Neural cell (in vitro differentiated cells): ENCODE measurements at regions not wholly inside any gene's neighbourhood (a gene's known extent, or its start where the extent isn't known, plus 50 kb on each side); places are given as distances from the start of the nearest gene placed in this dataset.

ENCODE experiments used
- H2AFZ ChIP-seq: fragments of 200-600, 300-800 bp; sonication (generic), shearing (Covaris generic); 2 replicates; pipeline ENCODE4 v1.6.0; 2014; ENCODE audit warnings: low read depth, mild to moderate bottlenecking, antibody characterized with exemption, low read length, moderate library complexity
- H3F3A ChIP-seq: fragments of 200-600 bp; shearing (Covaris generic); 2 replicates; pipeline ENCODE4 v1.6.1; 2016; ENCODE audit warnings: mild to moderate bottlenecking, moderate library complexity, mixed read lengths, antibody characterized with exemption, low read length; ENCODE audit not compliant: insufficient read depth, poor library complexity, severe bottlenecking
- H3K27ac ChIP-seq: fragments of 200-600, 300-800 bp; sonication (generic), shearing (Covaris generic); 2 replicates; pipeline ENCODE4 v1.5.1; 2014; ENCODE audit warnings: mild to moderate bottlenecking, low read length, moderate library complexity
- H3K27me3 ChIP-seq: fragments of 300-800, 200-600 bp; sonication (generic), shearing (Covaris generic); 2 replicates; pipeline ENCODE4 v1.6.0; 2014; ENCODE audit warnings: mild to moderate bottlenecking, low read depth, low read length, moderate library complexity; ENCODE audit not compliant: insufficient read depth
- H3K36me3 ChIP-seq: fragments of 300-800, 200-600 bp; sonication (generic), shearing (Covaris generic); 2 replicates; pipeline ENCODE4 v1.5.1; 2014; ENCODE audit warnings: mild to moderate bottlenecking, antibody characterized with exemption, low read length, moderate library complexity; ENCODE audit not compliant: insufficient read depth
- H3K4me2 ChIP-seq: fragments of 300-800, 200-600 bp; sonication (generic), shearing (Covaris generic); 2 replicates; pipeline ENCODE4 v1.6.0; 2014; ENCODE audit warnings: mild to moderate bottlenecking, low read length
- H3K4me3 ChIP-seq: fragments of 300-800, 200-600 bp; sonication (generic), shearing (Covaris generic); 2 replicates; pipeline ENCODE4 v1.5.1; 2014; ENCODE audit warnings: mild to moderate bottlenecking, low read length, moderate library complexity
- H3K79me2 ChIP-seq: fragments of 200-600 bp; shearing (Covaris generic); replicated peaks from 2 replicates; pipeline ENCODE4 v1.6.0; 2014; ENCODE audit warnings: mild to moderate bottlenecking, low read length, moderate library complexity; ENCODE audit not compliant: insufficient read depth
- H3K9ac ChIP-seq: fragments of 300-800, 200-600 bp; sonication (generic), shearing (Covaris generic); 2 replicates; pipeline ENCODE4 v1.6.1; 2016; ENCODE audit warnings: mild to moderate bottlenecking, low read length, mixed read lengths
- H3K9me2 ChIP-seq: fragments of 200-600 bp; shearing (Covaris generic); 2 replicates; pipeline ENCODE4 v1.6.1; 2016; ENCODE audit warnings: mild to moderate bottlenecking, low read length, mixed read lengths; ENCODE audit not compliant: insufficient read depth
- H3K9me3 ChIP-seq: fragments of 200-600, 300-800 bp; sonication (generic), shearing (Covaris generic); 2 replicates; pipeline ENCODE4 v1.6.1; 2016; ENCODE audit warnings: mild to moderate bottlenecking, mixed run types, low read length, moderate library complexity, mixed read lengths
- H4K20me1 ChIP-seq: fragments of 200-600 bp; shearing (Covaris generic); 2 replicates; pipeline ENCODE4 v1.6.1; 2016; ENCODE audit warnings: mild to moderate bottlenecking, mixed run types; ENCODE audit not compliant: insufficient read depth
- CTCF ChIP-seq: fragments of 450-650 bp; IDR thresholded peaks from 2 replicates; pipeline ENCODE4 v1.5.1; 2014; ENCODE audit warnings: antibody characterized with exemption, mild to moderate bottlenecking, moderate library complexity; ENCODE audit not compliant: poor library complexity, severe bottlenecking
- EP300 ChIP-seq: fragments of 450-650 bp; conservative IDR thresholded peaks from 2 replicates; pipeline ENCODE4 v1.6.1; 2014; ENCODE audit warnings: antibody characterized with exemption, mild to moderate bottlenecking, moderate library complexity; ENCODE audit not compliant: poor library complexity, severe bottlenecking
- EZH2 ChIP-seq: fragments of 200-600, 300-800 bp; shearing (Covaris generic), sonication (generic); IDR thresholded peaks from 2 replicates; pipeline ENCODE4 v1.6.1; 2014; ENCODE audit warnings: antibody characterized with exemption, low read length, borderline replicate concordance, mild to moderate bottlenecking; ENCODE audit not compliant: insufficient read depth, poor library complexity, severe bottlenecking
- MXI1 ChIP-seq: fragments of 450-650 bp; conservative IDR thresholded peaks from 2 replicates; pipeline ENCODE4 v1.6.1; 2014; ENCODE audit warnings: antibody characterized with exemption, mild to moderate bottlenecking; ENCODE audit not compliant: poor library complexity, severe bottlenecking
- POLR2AphosphoS5 ChIP-seq: IDR thresholded peaks from 2 replicates; pipeline ENCODE4 v1.6.1; 2012
- RAD21 ChIP-seq: fragments of 450-650 bp; conservative IDR thresholded peaks from 2 replicates; pipeline ENCODE4 v1.6.1; 2014; ENCODE audit warnings: antibody characterized with exemption, mild to moderate bottlenecking, moderate library complexity
- REST ChIP-seq: IDR thresholded peaks from 2 replicates; pipeline ENCODE4 v1.6.1; 2012; ENCODE audit warnings: borderline replicate concordance
- SMC3 ChIP-seq: fragments of 450-650 bp; conservative IDR thresholded peaks from 2 replicates; pipeline ENCODE4 v1.6.1; 2014; ENCODE audit warnings: antibody characterized with exemption, mild to moderate bottlenecking, moderate library complexity; ENCODE audit not compliant: poor library complexity
- TAF1 ChIP-seq: IDR thresholded peaks from 2 replicates; pipeline ENCODE4 v1.6.1; 2012; ENCODE audit warnings: low read depth

GRCh38 chr16:9539346-9539745 is 447.9 kb downstream of the HAPSTR1 start:
- no peak overlapping the region for H3K9ac ChIP-seq
- TF ChIP-seq REST (no peak), SMC3 (no peak)
- H3K79me2 ChIP-seq = no peaks in the 10 kb centered on the region
- no peaks in the 10 kb centered on the region for H3F3A ChIP-seq
- no peak overlapping the region for H3K4me3 ChIP-seq
- no peaks in the 10 kb centered on the region for H3K9me3 ChIP-seq
- H4K20me1 ChIP-seq = no peaks in the 10 kb centered on the region
- no peaks in the 10 kb centered on the region for H3K36me3 ChIP-seq
- no peak overlapping the region for H3K4me2 ChIP-seq
- no peaks in the 10 kb centered on the region for H3K9me2 ChIP-seq
- H3K27ac ChIP-seq = no peak overlapping the region
- H3K27me3 ChIP-seq = no peaks in the 10 kb centered on the region
- H2AFZ ChIP-seq = no peak overlapping the region

GRCh38 chr16:9541723-9542122 is 450.3 kb downstream of the HAPSTR1 start:
- no peaks in the 10 kb centered on the region for H3K9me3 ChIP-seq
- TF ChIP-seq POLR2AphosphoS5 (no peak), SMC3 (no peak), RAD21 (no peak), EZH2 (no peak), TAF1 (no peak), CTCF (no peak), REST (no peak), EP300 (no peak), MXI1 (no peak)

More at GRCh38 chr16:9541723-9542122, 450.3 kb downstream of the HAPSTR1 start:
- Histone ChIP-seq H2AFZ (no peak overlapping the region), H3K27me3 (no peaks in the 10 kb centered on the region), H3K9ac (no peak overlapping the region), H3K36me3 (no peaks in the 10 kb centered on the region), H3K79me2 (no peaks in the 10 kb centered on the region), H4K20me1 (no peaks in the 10 kb centered on the region), H3K9me2 (no peaks in the 10 kb centered on the region), H3K4me2 (no peak overlapping the region), H3F3A (no peaks in the 10 kb centered on the region), H3K27ac (no peak overlapping the region), H3K4me3 (no peak overlapping the region)
